Inferior parietal cortex (tissue), 1 donor: ENCODE measurements at regions not wholly inside any gene's neighbourhood (a gene's known extent, or its start where the extent isn't known, plus 50 kb on each side); places are given as distances from the start of the nearest gene placed in this dataset.
"Not testable (repeated sequence)": the region's sequence is repeated elsewhere in the genome, so short reads cannot be mapped to it uniquely, and the experiment has no call there.

Experiments
- DNase-seq: peaks from one replicate; pipeline ENCODE4 v3.0.0-alpha.2; 2016; ENCODE audit errors: extremely low spot score

- DNase-seq: not testable (repeated sequence)
Observed at GRCh38 chr7:35853194-35853593, 52.3 kb downstream of the SEPTIN7 start.

GRCh38 chr7:35854311-35854710, 53.5 kb downstream of the SEPTIN7 start:
- DNase-seq: peak; percentile 67

DNA sequence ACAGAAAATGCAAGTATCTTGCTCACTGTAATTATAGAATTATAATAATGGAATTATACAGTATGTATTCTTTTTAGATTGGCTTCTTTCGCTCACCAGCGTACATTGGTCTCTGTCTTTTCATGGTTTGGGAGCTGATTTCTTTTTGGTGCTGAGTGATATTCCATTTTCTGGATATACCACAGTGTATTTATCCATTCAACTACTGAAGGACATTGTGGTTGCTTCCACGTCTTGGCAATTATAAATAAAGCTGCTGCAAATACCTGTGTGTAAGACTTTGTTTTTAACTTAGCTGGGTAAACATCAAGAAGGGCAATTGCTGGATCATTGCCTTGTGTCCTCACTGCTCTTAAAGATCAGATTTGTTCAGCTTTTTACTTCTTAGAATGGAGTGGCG, 55.3 kb downstream of the SEPTIN7 start:
- DNase-seq: no peak

DNA sequence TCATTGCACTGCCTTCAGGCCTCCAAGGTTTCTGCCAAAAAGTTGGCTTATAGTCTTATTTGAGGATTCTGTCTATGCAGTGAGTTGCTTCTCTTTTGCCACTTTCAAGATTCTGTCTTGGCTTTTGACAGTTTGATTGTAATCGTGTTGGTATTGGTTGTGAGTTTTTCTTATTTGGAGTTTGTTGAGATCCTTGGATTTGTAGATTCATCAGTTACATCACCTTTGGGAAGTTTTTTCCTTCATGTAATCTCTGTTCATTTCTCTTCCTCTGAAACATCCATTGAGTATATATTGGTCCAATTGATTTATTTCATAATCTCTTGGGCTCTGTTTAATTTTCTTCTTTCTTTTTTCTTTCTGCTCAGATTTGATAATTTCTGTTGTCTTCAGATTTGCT, 59.8 kb downstream of the SEPTIN7 start:
- DNase-seq: no peak

GRCh38 chr7:35865287-35865686, 64.4 kb downstream of the SEPTIN7 start:
- DNase-seq: no peak

GRCh38 chr7:35866186-35866585, 65.3 kb downstream of the SEPTIN7 start:
- DNase-seq: no peak

GRCh38 chr7:35869117-35869516, 68.3 kb downstream of the SEPTIN7 start:
- not testable (repeated sequence) for DNase-seq

GRCh38 chr7:35869810-35870209, 69.0 kb downstream of the SEPTIN7 start:
- DNase-seq: no peak

GRCh38 chr7:35871856-35872255, 71.0 kb downstream of the SEPTIN7 start:
- no peak for DNase-seq

DNA sequence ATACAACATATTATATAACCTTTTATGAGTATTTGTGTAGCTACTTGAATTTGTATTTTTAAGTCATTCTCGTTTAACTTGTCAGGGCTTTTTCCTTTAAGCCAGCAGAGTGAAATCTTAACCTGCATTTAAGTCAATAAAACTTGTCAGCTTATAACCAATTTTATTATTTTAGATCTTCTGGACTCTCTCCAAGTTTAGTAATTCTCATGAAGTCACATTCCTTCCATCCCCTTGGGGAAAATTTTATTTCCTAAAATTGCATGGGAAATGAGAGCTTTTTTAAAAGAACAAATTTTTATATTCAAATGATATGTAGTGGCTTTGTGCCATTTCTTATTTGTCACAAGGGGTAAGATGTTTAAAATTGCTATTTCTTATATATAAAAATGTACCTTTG, 74.0 kb downstream of the SEPTIN7 start:
- DNase-seq: no peak

GRCh38 chr7:35875292-35875691, 74.4 kb downstream of the SEPTIN7 start:
- DNase-seq: no peak

DNA sequence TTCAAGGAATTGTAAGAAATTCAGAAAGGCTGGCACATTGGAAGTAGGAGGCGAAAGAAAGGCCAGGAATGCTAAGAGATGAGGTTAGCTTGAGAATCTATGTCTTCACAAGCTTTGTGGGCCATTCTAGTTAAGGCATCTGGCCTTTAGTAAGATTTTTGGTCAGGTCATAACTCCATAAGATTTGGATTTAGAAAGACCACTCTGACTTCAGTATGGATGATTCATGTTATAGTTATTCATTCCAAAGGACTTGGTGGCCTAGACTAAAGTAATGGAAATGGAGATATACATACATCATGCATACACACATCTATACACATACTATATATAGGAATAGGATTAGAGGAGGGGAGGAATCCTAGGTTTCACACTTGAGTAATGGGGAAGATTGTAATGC, 77.5 kb downstream of the SEPTIN7 start:
- no peak for DNase-seq

DNA sequence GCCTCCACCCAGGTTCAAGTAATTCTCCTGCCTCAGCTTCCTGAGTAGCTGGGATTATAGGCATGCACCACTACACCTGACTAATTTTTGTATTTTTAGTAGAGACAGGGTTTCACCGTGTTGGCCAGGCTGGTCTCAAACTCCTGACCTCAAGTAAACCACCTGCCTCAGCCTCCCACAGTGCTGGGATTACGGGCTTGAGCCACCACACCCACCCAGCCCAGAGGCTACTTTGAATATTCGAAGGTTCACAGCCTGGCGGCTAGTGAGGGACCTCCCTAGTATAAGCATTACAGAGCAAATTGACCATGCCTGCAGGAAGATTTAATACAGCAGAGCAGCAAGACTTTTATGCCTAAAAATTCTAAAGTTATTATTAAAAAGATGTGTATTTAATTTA, 86.6 kb downstream of the SEPTIN7 start:
- DNase-seq: not testable (repeated sequence)

DNA sequence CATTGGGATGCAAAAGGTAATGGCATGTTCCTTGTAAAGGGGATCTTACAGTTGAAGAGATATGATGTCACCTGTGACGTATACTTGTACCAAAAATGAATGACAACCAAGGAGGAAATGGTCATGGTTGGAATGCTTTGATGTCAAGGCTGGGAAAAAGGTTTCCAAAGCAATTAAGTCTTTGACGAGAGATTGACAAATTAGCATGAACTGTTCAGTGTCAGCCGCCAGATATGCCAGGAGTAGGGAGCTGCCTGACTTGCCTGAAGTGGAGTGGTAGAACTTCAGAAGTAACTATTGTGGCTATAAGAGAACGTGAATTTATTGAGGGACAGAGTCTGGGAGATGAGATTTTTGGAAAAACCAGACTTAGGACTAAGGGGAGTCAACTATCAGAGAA, 88.1 kb downstream of the SEPTIN7 start:
- no peak for DNase-seq

- no peak for DNase-seq
Observed at GRCh38 chr7:35889870-35890269, 89.0 kb downstream of the SEPTIN7 start.

GRCh38 chr7:35891004-35891830, 90.4 kb downstream of the SEPTIN7 start:
- DNase-seq: no peak

- DNase-seq: no peak
Observed at GRCh38 chr7:35893649-35894048, 92.8 kb downstream of the SEPTIN7 start.

- no peak for DNase-seq
Observed at GRCh38 chr7:35894721-35895120, 93.9 kb downstream of the SEPTIN7 start.

DNA sequence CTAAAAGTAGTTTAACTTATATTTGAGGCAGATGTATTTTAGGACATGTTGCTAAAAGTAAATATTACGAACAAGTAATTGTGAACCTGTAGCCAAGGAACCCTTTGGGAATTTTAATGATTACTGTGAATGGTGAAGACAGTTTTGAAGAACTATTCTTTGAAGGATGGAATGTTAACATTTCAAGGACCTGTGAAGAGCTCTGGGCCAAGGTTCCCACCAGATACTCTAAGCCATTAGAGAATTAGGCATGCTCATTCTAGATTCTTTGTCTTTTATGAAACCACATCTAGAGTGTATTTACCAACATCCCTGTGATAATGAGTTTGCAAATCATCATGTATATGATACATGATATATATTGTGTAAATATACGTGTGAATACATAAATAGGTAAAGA, 99.8 kb downstream of the SEPTIN7 start:
- DNase-seq: no peak

GRCh38 chr7:35905555-35905954, 104.7 kb downstream of the SEPTIN7 start:
- DNase-seq: no peak

GRCh38 chr7:35906191-35906908, 105.5 kb downstream of the SEPTIN7 start:
- peak; percentile 94 for DNase-seq

DNA sequence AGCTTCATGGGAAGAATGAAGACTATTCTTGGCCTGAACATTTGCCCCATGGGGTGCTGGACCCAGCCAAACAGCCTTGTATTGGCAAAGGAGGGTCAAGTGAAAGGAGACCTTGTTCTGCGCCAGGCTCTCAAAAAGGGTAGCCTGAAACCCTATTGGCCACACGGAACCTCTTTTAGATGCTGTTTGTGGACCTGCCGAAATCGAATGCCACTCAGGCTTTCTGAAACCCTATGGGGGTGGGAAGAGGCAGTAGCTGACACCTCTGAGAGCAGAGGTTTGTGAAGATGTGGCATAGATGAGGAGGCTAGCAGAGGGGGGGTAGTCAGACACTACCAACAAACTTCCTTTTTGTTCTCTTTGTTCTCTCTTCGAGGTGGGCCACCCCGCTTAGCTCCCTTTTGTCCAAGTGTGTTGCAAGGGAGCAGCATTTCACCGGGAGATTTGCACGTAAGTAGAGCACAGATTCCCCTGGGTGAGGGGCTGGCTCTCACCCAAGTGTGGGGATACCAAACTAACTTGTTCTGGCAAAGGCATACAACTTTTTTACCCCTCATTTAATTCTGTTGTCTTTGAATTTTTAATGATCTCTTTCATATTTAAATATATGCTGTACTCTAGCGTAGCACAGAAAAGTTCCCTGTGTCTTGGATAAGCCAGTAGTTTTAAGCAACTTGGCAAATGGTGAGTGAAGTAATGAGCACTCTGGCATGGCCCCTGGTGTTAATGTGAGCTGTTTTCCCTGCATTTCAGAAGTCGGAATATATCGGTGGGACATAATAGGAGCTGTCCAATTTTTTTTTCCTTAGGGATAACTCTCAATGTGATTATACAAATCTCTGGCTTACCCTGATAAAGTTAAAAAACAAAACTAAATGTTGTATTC, 107.7 kb downstream of the SEPTIN7 start:
- no peak for DNase-seq
